Adrenal gland (tissue), 9 donors: ENCODE measurements at regions not wholly inside any gene's neighbourhood (a gene's known extent, or its start where the extent isn't known, plus 50 kb on each side); places are given as distances from the start of the nearest gene placed in this dataset.

Source experiments
- DNase-seq, 7 donors: peaks; one replicate each; pipeline ENCODE4 v3.0.0-alpha.2; 2019 to 2020
- H3K27ac ChIP-seq, 5 donors: fragments of 200-600 bp; sonication (generic) in 4 of 5; 1 replicate in 3 of 5; 2 replicates in 2 of 5; pipeline versions ENCODE4 v1.5.1 to v1.8.0; 2016 to 2020; ENCODE audit warnings: mild to moderate bottlenecking in 1 of 5
- H3K27me3 ChIP-seq: fragments of 200-600 bp; 2 replicates; pipeline ENCODE4 v1.8.0; 2021
- H3K36me3 ChIP-seq, 2 donors: fragments of 200-600 bp; replicated peaks in 1 of 2; 1 replicate in 1 of 2; 2 replicates in 1 of 2; pipeline versions ENCODE4 v1.5.1 to v1.8.0; 2018 to 2022
- H3K4me1 ChIP-seq, 2 donors: fragments of 200-600 bp; replicated peaks in 1 of 2; 1 replicate in 1 of 2; 2 replicates in 1 of 2; pipeline versions ENCODE4 v1.5.1 to v1.8.0; 2018 to 2021
- H3K4me3 ChIP-seq, 4 donors: fragments of 200-600 bp; sonication (generic) in 3 of 4; one replicate each; pipeline ENCODE4 v1.5.1; 2016 to 2018
- H3K9me3 ChIP-seq, 3 donors: fragments of 200-600 bp; sonication (generic) in 1 of 3; replicated peaks in 1 of 3; 1 replicate in 2 of 3; 2 replicates in 1 of 3; pipeline versions ENCODE4 v1.5.1 to v1.8.0; 2016 to 2021
- CTCF ChIP-seq, 6 experiments: fragments of 450-650 bp in 4 of 6; fragments of 200-600 bp in 2 of 6; sonication (generic) in 1 of 6; IDR thresholded peaks; 1 replicate in 5 of 6; 2 replicates in 1 of 6; pipeline versions ENCODE4 v1.5.1 to v1.8.0; 2016 to 2021; ENCODE audit warnings: antibody characterized with exemption in 6 of 6, mild to moderate bottlenecking in 2 of 6, moderate library complexity in 1 of 6
- POLR2A ChIP-seq, 2 donors: fragments of 450-650 bp; IDR thresholded peaks; one replicate each; pipeline ENCODE4 v1.6.1; 2017; ENCODE audit warnings: antibody characterized with exemption in 2 of 2, mild to moderate bottlenecking in 2 of 2, moderate library complexity in 1 of 2
- WGBS, 4 donors: extraction: QIAGEN DNeasy Blood & Tissue Kit in 2 of 4; methylation state at CpG; one replicate each; pipeline versions ENCODE4 v1.1.5 to v1.1.7; 2013 to 2017; 5-methylcytosine and 5-hydroxymethylcytosine counted together
- intact Hi-C, 2 donors: fragments of 100-400 bp; cut with DNase I; formaldehyde crosslinking; loops; one replicate each; pipeline versions ENCODE4 v1.14.1 to v1.15.0; 2022 to 2023
- donor health status: healthy with polysubstance abuse.
- donor health status: Bipolar disorder and iron deficiency.
- donor health status: DM: yes; HTN: yes; CAD: no.
- donor health status: DM: no; HTN: no; CAD: no.
- donor health status: DM: no; HTN: no; CAD: no.

DNA sequence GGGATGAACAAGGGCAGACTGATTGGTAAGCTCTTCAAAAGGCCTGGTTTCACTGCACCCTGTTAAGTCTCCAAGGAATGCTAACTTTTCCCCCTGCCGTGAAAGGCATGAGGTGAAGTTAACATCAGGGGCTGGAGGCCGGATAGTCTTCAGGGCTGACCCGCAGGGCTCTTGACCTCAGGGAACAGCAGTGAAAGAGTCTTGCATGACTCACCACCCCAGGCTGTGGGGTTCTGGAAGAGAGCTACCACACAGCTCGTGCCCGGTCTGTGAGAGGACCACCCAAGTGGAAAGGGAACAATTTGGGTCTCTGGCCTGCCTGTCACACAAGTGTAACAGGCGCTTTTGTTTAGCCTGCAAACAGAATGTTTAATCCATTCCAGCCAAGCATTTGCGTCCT, 504.9 kb downstream of the EDEM1 start:
- Histone ChIP-seq H3K4me3 (no peak overlapping the region), H3K27me3 (no peaks in the 10 kb centered on the region), H3K36me3 (no peaks in the 10 kb centered on the region), H3K9me3 (no peaks in the 10 kb centered on the region), H3K27ac (no peak overlapping the region), H3K4me1 (no peaks in the 10 kb centered on the region)
- WGBS, 4 donors: 69 to 77% (median 72%) methylated on average over 7 of the region's 7 CpGs
- intact Hi-C loops: no loop called here
- DNase-seq: no peak
- no peak for TF ChIP-seq CTCF (IDR thresholded peaks at IDR 0.05)
- no peak for TF ChIP-seq POLR2A (IDR thresholded peaks at IDR 0.05)

DNA sequence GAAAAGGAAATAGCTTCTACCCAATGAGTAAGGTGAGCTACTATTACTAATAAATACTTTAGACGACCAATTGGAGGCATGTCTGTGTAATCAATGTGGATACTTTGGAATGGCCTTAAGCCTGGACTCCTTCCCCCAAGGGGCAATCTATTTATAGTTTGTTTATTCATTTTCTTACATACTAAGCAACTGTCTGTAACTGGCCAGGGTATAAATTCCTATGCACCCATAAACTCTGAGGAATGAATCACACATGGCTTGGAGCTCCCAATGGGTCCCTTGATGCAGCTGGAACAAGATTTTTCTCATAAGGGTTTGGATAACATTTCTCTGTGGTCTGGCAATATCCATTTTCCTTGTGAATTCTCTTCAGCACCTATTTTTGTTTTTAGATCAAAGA, 506.8 kb downstream of the EDEM1 start:
- WGBS, 4 donors: 56 to 59% (median 58%) methylated on average over 1 of the region's 1 CpG

DNA sequence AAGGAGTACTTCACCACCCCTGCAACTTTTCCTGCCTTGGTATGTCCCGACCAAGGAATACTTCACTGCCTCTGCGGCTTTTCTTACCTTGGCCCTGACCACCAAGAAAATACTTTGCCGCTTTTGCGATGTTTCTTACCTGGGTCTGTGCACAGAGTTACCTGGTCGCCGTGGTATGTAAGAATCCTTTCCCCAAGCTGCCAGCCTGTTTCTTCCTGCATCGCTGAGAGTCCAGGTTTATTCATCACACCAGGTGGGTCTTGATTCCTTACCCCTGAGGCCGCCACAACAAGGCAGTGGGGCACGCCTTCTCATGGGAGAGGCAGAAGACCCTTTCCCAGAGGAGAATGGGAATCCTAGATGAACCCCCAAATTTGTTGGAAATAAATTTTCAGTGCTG, 511.3 kb downstream of the EDEM1 start:
- intact Hi-C loops: no loop called here
- no peak for TF ChIP-seq CTCF (IDR thresholded peaks at IDR 0.05)
- no peak for TF ChIP-seq POLR2A (IDR thresholded peaks at IDR 0.05)
- Histone ChIP-seq H3K9me3 (no peaks in the 10 kb centered on the region), H3K27ac (no peak overlapping the region), H3K4me3 (no peak overlapping the region), H3K36me3 (no peaks in the 10 kb centered on the region), H3K27me3 (no peaks in the 10 kb centered on the region), H3K4me1 (no peaks in the 10 kb centered on the region)
- DNase-seq: no peak
- WGBS, 4 donors: 86 to 89% (median 88%) methylated on average over 9 of the region's 9 CpGs

More for the DNA sequence above, 506.8 kb downstream of the EDEM1 start:
- Histone ChIP-seq H3K27ac (no peak overlapping the region), H3K27me3 (no peaks in the 10 kb centered on the region), H3K4me1 (no peaks in the 10 kb centered on the region), H3K36me3 (no peaks in the 10 kb centered on the region), H3K4me3 (no peak overlapping the region), H3K9me3 (no peaks in the 10 kb centered on the region)
- intact Hi-C loops: no loop called here
- no peak for DNase-seq
- TF ChIP-seq POLR2A (IDR thresholded peaks at IDR 0.05) (no peak), CTCF (IDR thresholded peaks at IDR 0.05) (no peak)

- Histone ChIP-seq H3K9me3 (no peaks in the 10 kb centered on the region), H3K4me1 (no peaks in the 10 kb centered on the region), H3K36me3 (no peaks in the 10 kb centered on the region), H3K27ac (no peak overlapping the region), H3K27me3 (no peaks in the 10 kb centered on the region), H3K4me3 (no peak overlapping the region)
- WGBS, 4 donors: 83 to 86% (median 84%) methylated on average over 6 of the region's 6 CpGs
- no peak for TF ChIP-seq CTCF (IDR thresholded peaks at IDR 0.05)
- TF ChIP-seq POLR2A (IDR thresholded peaks at IDR 0.05): no peak
- intact Hi-C loops: no loop called here
- no peak for DNase-seq
These were observed 511.8 kb downstream of the EDEM1 start for GRCh38 chr3:5699313-5699712.
